HS-27A (cell line): ENCODE measurements at regions not wholly inside any gene's neighbourhood (a gene's known extent, or its start where the extent isn't known, plus 50 kb on each side); places are given as distances from the start of the nearest gene placed in this dataset.
"Not testable (repeated sequence)": the region's sequence is repeated elsewhere in the genome, so short reads cannot be mapped to it uniquely, and the experiment has no call there.

Experiments used
- DNase-seq: peaks from one replicate; pipeline ENCODE4 v3.0.0-alpha.2; 2012; ENCODE audit warnings: low read depth, missing footprints

- DNase-seq, result no peak
Observed at GRCh38 chr21:26331205-26331980, 160.8 kb upstream of the APP start.

- no peak for DNase-seq
Observed at GRCh38 chr21:26320596-26320995, 150.0 kb upstream of the APP start.

GRCh38 chr21:26307640-26308039, 137.1 kb upstream of the APP start:
- no peak for DNase-seq

- no peak for DNase-seq
Observed at GRCh38 chr21:26297851-26298250, 127.3 kb upstream of the APP start.

GRCh38 chr21:26293141-26293946, 122.8 kb upstream of the APP start:
- DNase-seq, result no peak

- DNase-seq, result no peak
Observed at GRCh38 chr21:26288026-26288425, 117.5 kb upstream of the APP start.

- no peak for DNase-seq
Observed at GRCh38 chr21:26284531-26284930, 114.0 kb upstream of the APP start.

GRCh38 chr21:26282058-26282457, 111.5 kb upstream of the APP start:
- no peak for DNase-seq

GRCh38 chr21:26281506-26281905, 110.9 kb upstream of the APP start:
- DNase-seq, result no peak

GRCh38 chr21:26280775-26281174, 110.2 kb upstream of the APP start:
- DNase-seq, result no peak

- no peak for DNase-seq
Observed at GRCh38 chr21:26280148-26280547, 109.6 kb upstream of the APP start.

GRCh38 chr21:26275801-26276200, 105.2 kb upstream of the APP start:
- DNase-seq, result no peak

GRCh38 chr21:26273686-26274313, 103.2 kb upstream of the APP start:
- no peak for DNase-seq

GRCh38 chr21:26267389-26267788, 96.8 kb upstream of the APP start:
- no peak for DNase-seq

- no peak for DNase-seq
Observed at GRCh38 chr21:26246073-26246472, 75.5 kb upstream of the APP start.

GRCh38 chr21:26245428-26245827, 74.9 kb upstream of the APP start:
- DNase-seq, result no peak

GRCh38 chr21:26238646-26239045, 68.1 kb upstream of the APP start:
- no peak for DNase-seq

- no peak for DNase-seq
Observed at GRCh38 chr21:26236281-26236680, 65.7 kb upstream of the APP start.

GRCh38 chr21:26233297-26233696, 62.7 kb upstream of the APP start:
- DNase-seq, result not testable (repeated sequence)

- DNase-seq, result not testable (repeated sequence)
Observed at GRCh38 chr21:26232491-26232890, 61.9 kb upstream of the APP start.

- DNase-seq, result no peak
Observed at GRCh38 chr21:26227130-26227529, 56.6 kb upstream of the APP start.

GRCh38 chr21:26226724-26227123, 56.2 kb upstream of the APP start:
- no peak for DNase-seq

- no peak for DNase-seq
Observed at GRCh38 chr21:26225046-26225445, 54.5 kb upstream of the APP start.
